H9 (cell line): ENCODE measurements at regions not wholly inside any gene's neighbourhood (a gene's known extent, or its start where the extent isn't known, plus 50 kb on each side); places are given as distances from the start of the nearest gene placed in this dataset.

ENCODE experiments used
- DNase-seq: peaks from one replicate; pipeline ENCODE4 v3.0.0-alpha.2; 2017
- H2AFZ ChIP-seq: one replicate; pipeline ENCODE4 v1.6.1; 2013; ENCODE audit warnings: mild to moderate bottlenecking, low read length, control low read depth, moderate library complexity
- H2AK5ac ChIP-seq: 2 replicates; pipeline ENCODE4 v1.6.1; 2013; ENCODE audit warnings: low read length, control low read depth, mixed read lengths; ENCODE audit not compliant: insufficient read length
- H2BK120ac ChIP-seq: one replicate; pipeline ENCODE4 v1.6.1; 2013; ENCODE audit warnings: low read depth, mild to moderate bottlenecking, low read length, control low read depth, inconsistent platforms; ENCODE audit not compliant: poor library complexity, severe bottlenecking
- H2BK12ac ChIP-seq: 2 replicates; pipeline ENCODE4 v1.6.1; 2013; ENCODE audit warnings: low read length, control low read depth, mixed read lengths, low read depth; ENCODE audit not compliant: insufficient read length
- H2BK15ac ChIP-seq: 2 replicates; pipeline ENCODE4 v1.6.1; 2013; ENCODE audit warnings: low read depth, low read length, control low read depth
- H2BK20ac ChIP-seq: one replicate; pipeline ENCODE4 v1.6.1; 2013; ENCODE audit warnings: low read depth, mild to moderate bottlenecking, low read length, control low read depth, inconsistent platforms; ENCODE audit not compliant: poor library complexity, severe bottlenecking
- H2BK5ac ChIP-seq: 2 replicates; pipeline ENCODE4 v1.6.1; 2013; ENCODE audit warnings: low read length, control low read depth, mixed read lengths; ENCODE audit not compliant: insufficient read length
- H3K14ac ChIP-seq: 2 replicates; pipeline ENCODE4 v1.6.1; 2013; ENCODE audit warnings: low read length, control low read depth; ENCODE audit not compliant: insufficient read depth
- H3K18ac ChIP-seq: 2 replicates; pipeline ENCODE4 v1.6.1; 2013; ENCODE audit warnings: low read depth, mild to moderate bottlenecking, mixed read lengths, low read length, control low read depth; ENCODE audit not compliant: insufficient read length
- H3K23ac ChIP-seq: 2 replicates; pipeline ENCODE4 v1.6.1; 2013; ENCODE audit warnings: low read length, control low read depth, mixed read lengths, low read depth; ENCODE audit not compliant: insufficient read length
- H3K23me2 ChIP-seq: 2 replicates; pipeline ENCODE4 v1.6.1; 2013; ENCODE audit warnings: low read depth, mild to moderate bottlenecking, mixed read lengths, low read length, control low read depth; ENCODE audit not compliant: insufficient read length, poor library complexity, severe bottlenecking
- H3K27ac ChIP-seq: 2 replicates; pipeline ENCODE4 v1.5.1; 2013; ENCODE audit warnings: low read length, control low read depth, mixed read lengths, low read depth; ENCODE audit not compliant: insufficient read length
- H3K27me3 ChIP-seq: 2 replicates; pipeline ENCODE4 v1.6.1; 2013; ENCODE audit warnings: low read length, control low read depth, inconsistent platforms; ENCODE audit not compliant: insufficient read depth
- H3K4ac ChIP-seq: 2 replicates; pipeline ENCODE4 v1.6.1; 2013; ENCODE audit warnings: low read depth, mild to moderate bottlenecking, control low read depth, inconsistent platforms, low read length, moderate library complexity
- H3K4me1 ChIP-seq: 2 replicates; pipeline ENCODE4 v1.6.1; 2013; ENCODE audit warnings: low read length, control low read depth, inconsistent platforms; ENCODE audit not compliant: insufficient read depth
- H3K4me2 ChIP-seq: 2 replicates; pipeline ENCODE4 v1.6.1; 2013; ENCODE audit warnings: low read length, control low read depth, mixed read lengths; ENCODE audit not compliant: insufficient read length, insufficient read depth
- H3K56ac ChIP-seq: 2 replicates; pipeline ENCODE4 v1.6.1; 2013; ENCODE audit warnings: low read depth, mild to moderate bottlenecking, mixed read lengths, low read length, control low read depth; ENCODE audit not compliant: insufficient read length
- H3K79me1 ChIP-seq: 2 replicates; pipeline ENCODE4 v1.6.1; 2013; ENCODE audit warnings: low read depth, mild to moderate bottlenecking, moderate library complexity, low read length, control low read depth, inconsistent platforms; ENCODE audit not compliant: insufficient read depth, poor library complexity, severe bottlenecking
- H3K79me2 ChIP-seq: 2 replicates; pipeline ENCODE4 v1.6.1; 2013; ENCODE audit warnings: low read length, control low read depth, inconsistent platforms; ENCODE audit not compliant: insufficient read depth
- H3K9ac ChIP-seq: 2 replicates; pipeline ENCODE4 v1.6.1; 2013; ENCODE audit warnings: low read length, control low read depth, mixed read lengths; ENCODE audit not compliant: insufficient read length; ENCODE audit errors: extremely low read depth
- H3K9me3 ChIP-seq: one replicate; pipeline ENCODE4 v1.6.1; 2013; ENCODE audit warnings: low read depth, low read length, inconsistent platforms; ENCODE audit not compliant: control insufficient read depth
- H3T11ph ChIP-seq: one replicate; pipeline ENCODE4 v1.6.1; 2013; ENCODE audit warnings: mild to moderate bottlenecking, low read length, control low read depth, inconsistent platforms
- H4K20me1 ChIP-seq: one replicate; pipeline ENCODE4 v1.6.1; 2013; ENCODE audit not compliant: control insufficient read depth, insufficient read length, insufficient read depth
- H4K5ac ChIP-seq: 2 replicates; pipeline ENCODE4 v1.6.1; 2013; ENCODE audit warnings: low read depth, mild to moderate bottlenecking, mixed read lengths, low read length, control low read depth; ENCODE audit not compliant: insufficient read length
- H4K8ac ChIP-seq: replicated peaks from 2 replicates; pipeline ENCODE4 v1.6.1; 2013; ENCODE audit warnings: low read length, control low read depth, mixed read lengths, low read depth; ENCODE audit not compliant: insufficient read length
- H4K91ac ChIP-seq: 2 replicates; pipeline ENCODE4 v1.6.1; 2013; ENCODE audit warnings: low read depth, mild to moderate bottlenecking, moderate library complexity, mixed read lengths, low read length, control low read depth; ENCODE audit not compliant: insufficient read length
- H3K27ac Mint-ChIP-seq, 3 experiments: 2 replicates in 2 of 3; 3 replicates in 1 of 3; pipeline ENCODE4 v1.8.0; 2020 to 2021; ENCODE audit warnings: mixed read lengths in 3 of 3, mild to moderate bottlenecking in 1 of 3, moderate library complexity in 1 of 3
- H3K27me3 Mint-ChIP-seq: 2 replicates; pipeline ENCODE4 v1.8.0; 2021; ENCODE audit warnings: low read depth, mild to moderate bottlenecking, moderate library complexity, mixed read lengths
- H3K36me3 Mint-ChIP-seq, 3 experiments: 2 replicates in 2 of 3; 3 replicates in 1 of 3; pipeline ENCODE4 v1.8.0; 2020 to 2021; ENCODE audit warnings: low read depth in 3 of 3, mixed read lengths in 3 of 3; ENCODE audit not compliant: insufficient read depth in 1 of 3
- H3K4me1 Mint-ChIP-seq, 2 experiments: 2 replicates each; pipeline ENCODE4 v1.8.0; 2020; ENCODE audit warnings: mixed read lengths in 2 of 2
- H3K4me3 Mint-ChIP-seq, 2 experiments: 2 replicates in 1 of 2; 3 replicates in 1 of 2; pipeline ENCODE4 v1.8.0; 2020 to 2021; ENCODE audit warnings: mild to moderate bottlenecking in 2 of 2, mixed read lengths in 2 of 2, moderate library complexity in 1 of 2
- H3K9me3 Mint-ChIP-seq, 2 experiments: 2 replicates in 1 of 2; 3 replicates in 1 of 2; pipeline ENCODE4 v1.8.0; 2020; ENCODE audit warnings: mild to moderate bottlenecking in 2 of 2, mixed read lengths in 2 of 2, moderate library complexity in 1 of 2
- CTCF ChIP-seq: fragments of 200-600 bp; sonication (generic); conservative IDR thresholded peaks from 3 replicates; pipeline ENCODE4 v1.8.0; 2021; ENCODE audit warnings: antibody characterized with exemption, mild to moderate bottlenecking
- WGBS: extraction: QIAGEN DNeasy Blood & Tissue Kit; methylation state at CpG from one replicate; pipeline ENCODE4 v1.1.7; 2013; ENCODE audit warnings: missing lambda C conversion rate, low lambda C conversion rate, mixed read lengths; ENCODE audit not compliant: insufficient read length; ENCODE audit errors: extremely low coverage; 5-methylcytosine and 5-hydroxymethylcytosine counted together

- Mint-ChIP-seq H3K36me3 (peaks cover 3 to 10% (median 6%) of the 10 kb centered on the region in 3 experiments; a peak in 5 of 7 replicates), H3K4me3 (no peak overlapping the region), H3K27ac (no peak overlapping the region), H3K4me1 (peaks cover 16 to 17% of the 10 kb centered on the region in 2 experiments), H3K27me3 (no peaks in the 10 kb centered on the region), H3K9me3 (peaks cover 0 to 2% of the 10 kb centered on the region in 2 experiments; a peak in 2 of 5 replicates)
- no peak for TF ChIP-seq CTCF
- Histone ChIP-seq H3K23me2 (no peaks in the 10 kb centered on the region), H3K18ac (no peak overlapping the region), H4K91ac (no peak overlapping the region), H3K27me3 (no peaks in the 10 kb centered on the region), H2BK12ac (no peak overlapping the region), H3K14ac (no peak overlapping the region), H2BK20ac (no peak overlapping the region), H3K79me1 (no peaks in the 10 kb centered on the region), H3T11ph (no peak overlapping the region), H3K9ac (no peak overlapping the region), H3K79me2 (no peaks in the 10 kb centered on the region), H2AFZ (no peak overlapping the region), H2BK120ac (no peak overlapping the region), H2BK5ac (no peak overlapping the region), H3K9me3 (no peaks in the 10 kb centered on the region), H4K5ac (no peak overlapping the region), H3K4ac (no peak overlapping the region), H4K20me1 (no peaks in the 10 kb centered on the region), H3K56ac (no peak overlapping the region), H2BK15ac (no peak overlapping the region), H3K4me1 (no peaks in the 10 kb centered on the region), H4K8ac (no peak overlapping the region), H3K23ac (no peak overlapping the region), H3K27ac (no peak overlapping the region), H2AK5ac (no peak overlapping the region), H3K4me2 (no peak overlapping the region)
- DNase-seq = no peak
- WGBS = no CpG with 5 or more reads among the region's 2 CpGs
Observed at GRCh38 chr17:54270499-54270898, 447.8 kb downstream of the KIF2B start.
